22Rv1 (cell line): ENCODE measurements at regions not wholly inside any gene's neighbourhood (a gene's known extent, or its start where the extent isn't known, plus 50 kb on each side); places are given as distances from the start of the nearest gene placed in this dataset.

Experiments
- ZFX ChIP-seq: fragments of 450-650 bp; IDR thresholded peaks from 2 replicates; pipeline ENCODE4 v1.6.1; 2017; ENCODE audit warnings: antibody characterized with exemption, borderline replicate concordance
- TF ChIP-seq, protein P1 (sequence below): fragments of 450-650 bp; IDR thresholded peaks from 2 replicates; pipeline ENCODE4 v1.5.1; 2017; ENCODE audit warnings: mild to moderate bottlenecking

DNA sequence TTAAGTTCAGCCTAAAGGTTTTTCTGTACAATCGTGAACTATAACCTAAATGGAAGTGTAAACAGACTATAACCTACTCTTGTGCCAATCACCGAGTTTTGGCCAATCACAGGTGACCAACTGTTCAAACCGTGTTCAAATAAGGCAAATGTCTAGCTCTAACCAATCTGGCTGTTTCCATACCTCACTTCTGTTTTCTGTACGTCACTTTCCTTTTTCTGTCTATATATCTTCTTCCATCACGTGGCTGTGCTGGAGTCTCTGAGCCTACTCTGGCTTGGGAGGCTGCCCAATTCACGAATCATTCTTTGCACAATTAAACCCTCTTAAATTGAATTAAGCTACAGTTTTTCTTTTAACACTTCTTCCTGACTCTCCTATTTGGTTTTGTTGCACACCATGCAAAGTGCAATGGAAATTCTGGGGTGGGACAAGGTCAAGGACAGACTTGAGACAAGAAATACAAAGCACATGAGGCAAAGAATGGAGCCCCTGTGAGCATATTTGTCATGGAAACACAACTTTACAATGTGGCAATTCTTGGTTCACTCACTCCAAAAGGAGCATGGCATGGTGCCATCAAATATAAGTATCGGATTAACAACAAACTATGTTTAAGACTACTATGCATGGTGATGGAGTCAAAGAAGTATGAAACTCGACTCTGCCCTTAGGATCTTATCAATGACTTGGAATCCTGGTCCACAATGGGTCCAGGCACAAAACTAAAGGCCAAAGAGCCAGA, 115.7 kb upstream of the FAM9B start:
- TF ChIP-seq, protein P1, sequence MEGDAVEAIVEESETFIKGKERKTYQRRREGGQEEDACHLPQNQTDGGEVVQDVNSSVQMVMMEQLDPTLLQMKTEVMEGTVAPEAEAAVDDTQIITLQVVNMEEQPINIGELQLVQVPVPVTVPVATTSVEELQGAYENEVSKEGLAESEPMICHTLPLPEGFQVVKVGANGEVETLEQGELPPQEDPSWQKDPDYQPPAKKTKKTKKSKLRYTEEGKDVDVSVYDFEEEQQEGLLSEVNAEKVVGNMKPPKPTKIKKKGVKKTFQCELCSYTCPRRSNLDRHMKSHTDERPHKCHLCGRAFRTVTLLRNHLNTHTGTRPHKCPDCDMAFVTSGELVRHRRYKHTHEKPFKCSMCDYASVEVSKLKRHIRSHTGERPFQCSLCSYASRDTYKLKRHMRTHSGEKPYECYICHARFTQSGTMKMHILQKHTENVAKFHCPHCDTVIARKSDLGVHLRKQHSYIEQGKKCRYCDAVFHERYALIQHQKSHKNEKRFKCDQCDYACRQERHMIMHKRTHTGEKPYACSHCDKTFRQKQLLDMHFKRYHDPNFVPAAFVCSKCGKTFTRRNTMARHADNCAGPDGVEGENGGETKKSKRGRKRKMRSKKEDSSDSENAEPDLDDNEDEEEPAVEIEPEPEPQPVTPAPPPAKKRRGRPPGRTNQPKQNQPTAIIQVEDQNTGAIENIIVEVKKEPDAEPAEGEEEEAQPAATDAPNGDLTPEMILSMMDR, result no peak
- no peak for TF ChIP-seq ZFX
